ENCODE measurements at regions not wholly inside any gene's neighbourhood (a gene's known extent, or its start where the extent isn't known, plus 50 kb on each side); places are given as distances from the start of the nearest gene placed in this dataset.

GRCh38 chr6:105775095-105775494 lies 311.0 kb upstream of the PRDM1 start:
- ATAC-seq (ENCODE audit: low read depth) (no peak), DNase-seq (ENCODE audit: low spot score) (no peak)
- H3K27me3 ChIP-seq (ENCODE audit: insufficient read depth, poor library complexity, severe bottlenecking) = no peaks in the 10 kb centered on the region
- no peaks in the 10 kb centered on the region for H3K36me3 ChIP-seq (ENCODE audit: low read depth)
- peaks cover under 1% of the 10 kb centered on the region for H3K4me1 ChIP-seq (ENCODE audit: insufficient read depth, poor library complexity, severe bottlenecking)
- H3K27ac ChIP-seq (ENCODE audit: poor library complexity, severe bottlenecking) = no peak overlapping the region
- no peak overlapping the region for H3K4me3 ChIP-seq (ENCODE audit: severe bottlenecking)
- TF ChIP-seq, protein P1, sequence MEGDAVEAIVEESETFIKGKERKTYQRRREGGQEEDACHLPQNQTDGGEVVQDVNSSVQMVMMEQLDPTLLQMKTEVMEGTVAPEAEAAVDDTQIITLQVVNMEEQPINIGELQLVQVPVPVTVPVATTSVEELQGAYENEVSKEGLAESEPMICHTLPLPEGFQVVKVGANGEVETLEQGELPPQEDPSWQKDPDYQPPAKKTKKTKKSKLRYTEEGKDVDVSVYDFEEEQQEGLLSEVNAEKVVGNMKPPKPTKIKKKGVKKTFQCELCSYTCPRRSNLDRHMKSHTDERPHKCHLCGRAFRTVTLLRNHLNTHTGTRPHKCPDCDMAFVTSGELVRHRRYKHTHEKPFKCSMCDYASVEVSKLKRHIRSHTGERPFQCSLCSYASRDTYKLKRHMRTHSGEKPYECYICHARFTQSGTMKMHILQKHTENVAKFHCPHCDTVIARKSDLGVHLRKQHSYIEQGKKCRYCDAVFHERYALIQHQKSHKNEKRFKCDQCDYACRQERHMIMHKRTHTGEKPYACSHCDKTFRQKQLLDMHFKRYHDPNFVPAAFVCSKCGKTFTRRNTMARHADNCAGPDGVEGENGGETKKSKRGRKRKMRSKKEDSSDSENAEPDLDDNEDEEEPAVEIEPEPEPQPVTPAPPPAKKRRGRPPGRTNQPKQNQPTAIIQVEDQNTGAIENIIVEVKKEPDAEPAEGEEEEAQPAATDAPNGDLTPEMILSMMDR (IDR thresholded peaks at IDR 0.05; ENCODE audit: poor library complexity, severe bottlenecking) = no peak
- H3K9me3 ChIP-seq (ENCODE audit: severe bottlenecking) = no peaks in the 10 kb centered on the region

DNA sequence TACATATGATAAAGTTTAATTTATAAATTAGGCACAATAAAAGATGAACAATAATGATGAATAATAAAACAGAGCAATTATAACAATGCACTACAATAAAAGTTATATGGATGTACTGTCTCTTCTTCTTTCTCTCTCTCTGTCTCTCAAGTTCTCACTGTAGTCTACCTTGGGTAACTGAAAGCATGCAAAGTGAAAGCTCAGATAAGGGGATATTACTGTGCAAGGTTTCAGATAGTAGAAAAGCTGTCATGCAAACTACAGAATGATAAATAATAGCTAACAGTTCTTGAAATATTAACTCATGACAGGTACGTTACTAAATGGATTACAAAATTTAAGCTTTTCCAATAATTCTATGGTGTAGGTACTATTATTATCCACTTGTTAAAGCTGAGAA lies 311.9 kb upstream of the PRDM1 start:
- no peaks in the 10 kb centered on the region for H3K27me3 ChIP-seq (ENCODE audit: insufficient read depth, poor library complexity, severe bottlenecking)
- no peak overlapping the region for H3K4me3 ChIP-seq (ENCODE audit: severe bottlenecking)
- H3K4me1 ChIP-seq (ENCODE audit: insufficient read depth, poor library complexity, severe bottlenecking) = peaks cover 5% of the 10 kb centered on the region
- no peaks in the 10 kb centered on the region for H3K36me3 ChIP-seq (ENCODE audit: low read depth)
- ATAC-seq (ENCODE audit: low read depth) (no peak), DNase-seq (ENCODE audit: low spot score) (no peak)
- TF ChIP-seq, protein P1 (IDR thresholded peaks at IDR 0.05; ENCODE audit: poor library complexity, severe bottlenecking) = no peak
- H3K9me3 ChIP-seq (ENCODE audit: severe bottlenecking) = no peaks in the 10 kb centered on the region
- no peak overlapping the region for H3K27ac ChIP-seq (ENCODE audit: poor library complexity, severe bottlenecking)

- DNase-seq (ENCODE audit: low spot score) = no peak
- Histone ChIP-seq H3K36me3 (ENCODE audit: low read depth) (no peaks in the 10 kb centered on the region), H3K27me3 (ENCODE audit: insufficient read depth, poor library complexity, severe bottlenecking) (no peaks in the 10 kb centered on the region), H3K9me3 (ENCODE audit: severe bottlenecking) (no peaks in the 10 kb centered on the region), H3K27ac (ENCODE audit: poor library complexity, severe bottlenecking) (no peak overlapping the region), H3K4me3 (ENCODE audit: severe bottlenecking) (no peak overlapping the region), H3K4me1 (ENCODE audit: insufficient read depth, poor library complexity, severe bottlenecking) (peaks cover 5% of the 10 kb centered on the region)
- ATAC-seq (ENCODE audit: low read depth) = no peak
- TF ChIP-seq, protein P1 (IDR thresholded peaks at IDR 0.05; ENCODE audit: poor library complexity, severe bottlenecking) = no peak
Observed at GRCh38 chr6:105771313-105771970, 314.7 kb upstream of the PRDM1 start.

GRCh38 chr6:105769987-105770386 lies 316.1 kb upstream of the PRDM1 start:
- H3K36me3 ChIP-seq (ENCODE audit: low read depth) = no peaks in the 10 kb centered on the region
- DNase-seq (ENCODE audit: low spot score) (no peak), ATAC-seq (ENCODE audit: low read depth) (no peak)
- TF ChIP-seq, protein P1 (IDR thresholded peaks at IDR 0.05; ENCODE audit: poor library complexity, severe bottlenecking) = no peak
- H3K27ac ChIP-seq (ENCODE audit: poor library complexity, severe bottlenecking) = no peak overlapping the region
- no peaks in the 10 kb centered on the region for H3K9me3 ChIP-seq (ENCODE audit: severe bottlenecking)
- H3K27me3 ChIP-seq (ENCODE audit: insufficient read depth, poor library complexity, severe bottlenecking) = no peaks in the 10 kb centered on the region
- H3K4me3 ChIP-seq (ENCODE audit: severe bottlenecking) = no peak overlapping the region
- H3K4me1 ChIP-seq (ENCODE audit: insufficient read depth, poor library complexity, severe bottlenecking) = peaks cover 5% of the 10 kb centered on the region

DNA sequence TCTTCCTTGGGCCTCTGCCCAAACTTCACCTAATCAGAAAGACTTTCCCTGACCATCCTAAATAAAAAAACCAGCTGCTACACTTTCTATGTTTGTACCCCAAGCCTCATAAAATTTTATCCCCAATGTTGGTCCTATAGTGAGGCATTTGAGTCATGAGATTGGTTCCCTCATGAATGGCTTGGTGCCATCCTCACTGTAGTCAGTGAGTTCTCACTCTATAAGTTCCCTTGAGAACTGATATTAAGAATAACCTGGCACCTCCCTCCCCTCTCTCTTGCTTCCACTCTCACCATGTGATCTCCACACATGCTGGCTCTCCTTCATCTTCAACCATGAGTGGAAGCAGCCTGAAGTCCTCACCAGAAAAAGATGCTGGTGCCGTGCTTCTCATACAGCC lies 316.9 kb upstream of the PRDM1 start:
- Histone ChIP-seq H3K27ac (ENCODE audit: poor library complexity, severe bottlenecking) (no peak overlapping the region), H3K4me3 (ENCODE audit: severe bottlenecking) (no peak overlapping the region), H3K4me1 (ENCODE audit: insufficient read depth, poor library complexity, severe bottlenecking) (peaks cover 5% of the 10 kb centered on the region), H3K27me3 (ENCODE audit: insufficient read depth, poor library complexity, severe bottlenecking) (no peaks in the 10 kb centered on the region), H3K9me3 (ENCODE audit: severe bottlenecking) (no peaks in the 10 kb centered on the region), H3K36me3 (ENCODE audit: low read depth) (no peaks in the 10 kb centered on the region)
- ATAC-seq (ENCODE audit: low read depth) (no peak), DNase-seq (ENCODE audit: low spot score) (no peak)
- TF ChIP-seq, protein P1 (IDR thresholded peaks at IDR 0.05; ENCODE audit: poor library complexity, severe bottlenecking) = no peak

Measured in RWPE2 (cell line).